ENCODE measurements at regions not wholly inside any gene's neighbourhood (a gene's known extent, or its start where the extent isn't known, plus 50 kb on each side); places are given as distances from the start of the nearest gene placed in this dataset.

GRCh38 chr18:26717123-26717719, 148.3 kb downstream of the AQP4 start:
- no peak overlapping the region for H3K27ac ChIP-seq
- H3K27me3 ChIP-seq: no peaks in the 10 kb centered on the region
- H3K4me1 ChIP-seq: no peaks in the 10 kb centered on the region
- no peak overlapping the region for H3K4me3 ChIP-seq
- DNase-seq: no peak
- TF ChIP-seq CTCF (IDR thresholded peaks at IDR 0.05): no peak
- intact Hi-C loops (cut with DNase I; ENCODE audit: low total_unique reads): no loop called here
- no peaks in the 10 kb centered on the region for H3K9me3 ChIP-seq
- no peaks in the 10 kb centered on the region for H3K36me3 ChIP-seq

GRCh38 chr18:26714739-26715138, 150.8 kb downstream of the AQP4 start:
- no peak for DNase-seq
- Histone ChIP-seq H3K4me1 (no peaks in the 10 kb centered on the region), H3K9me3 (no peaks in the 10 kb centered on the region), H3K36me3 (no peaks in the 10 kb centered on the region), H3K4me3 (no peak overlapping the region), H3K27me3 (no peaks in the 10 kb centered on the region), H3K27ac (no peak overlapping the region)
- TF ChIP-seq CTCF (IDR thresholded peaks at IDR 0.05): no peak
- intact Hi-C loops (cut with DNase I; ENCODE audit: low total_unique reads): no loop called here

- no peak overlapping the region for H3K27ac ChIP-seq
- H3K9me3 ChIP-seq: no peaks in the 10 kb centered on the region
- no peaks in the 10 kb centered on the region for H3K36me3 ChIP-seq
- H3K4me1 ChIP-seq: no peaks in the 10 kb centered on the region
- DNase-seq: no peak
- no peak for TF ChIP-seq CTCF (IDR thresholded peaks at IDR 0.05)
- H3K27me3 ChIP-seq: no peaks in the 10 kb centered on the region
- intact Hi-C loops (cut with DNase I; ENCODE audit: low total_unique reads): no loop called here
- H3K4me3 ChIP-seq: no peak overlapping the region
Measured at GRCh38 chr18:26711756-26712155, 153.8 kb downstream of the AQP4 start.

- Histone ChIP-seq H3K36me3 (no peaks in the 10 kb centered on the region), H3K4me3 (no peak overlapping the region), H3K9me3 (no peaks in the 10 kb centered on the region), H3K27ac (no peak overlapping the region), H3K4me1 (no peaks in the 10 kb centered on the region), H3K27me3 (peaks cover 0 to 3% of the 10 kb centered on the region in 2 donors)
- no peak for DNase-seq
- TF ChIP-seq CTCF (IDR thresholded peaks at IDR 0.05): no peak
- intact Hi-C loops (cut with DNase I; ENCODE audit: low total_unique reads): no loop called here
Measured at GRCh38 chr18:26710470-26711096, 154.9 kb downstream of the AQP4 start.

GRCh38 chr18:26709897-26710296, 155.6 kb downstream of the AQP4 start:
- DNase-seq: no peak
- Histone ChIP-seq H3K36me3 (no peaks in the 10 kb centered on the region), H3K9me3 (no peaks in the 10 kb centered on the region), H3K4me1 (no peaks in the 10 kb centered on the region), H3K27ac (no peak overlapping the region), H3K4me3 (no peak overlapping the region), H3K27me3 (peaks cover 0 to 3% of the 10 kb centered on the region in 2 donors)
- no peak for TF ChIP-seq CTCF (IDR thresholded peaks at IDR 0.05)
- intact Hi-C loops (cut with DNase I; ENCODE audit: low total_unique reads): no loop called here
